HG03066 (cell line): ENCODE measurements at regions not wholly inside any gene's neighbourhood (a gene's known extent, or its start where the extent isn't known, plus 50 kb on each side); places are given as distances from the start of the nearest gene placed in this dataset.
"Not testable (repeated sequence)": the region's sequence is repeated elsewhere in the genome, so short reads cannot be mapped to it uniquely, and the experiment has no call there.

Experiments
- ATAC-seq: cut with Tn5 transposase; IDR thresholded peaks from one replicate; pipeline ENCODE4 v1.9.1; 2021; ENCODE audit warnings: low read depth; ENCODE audit not compliant: unreplicated experiment

DNA sequence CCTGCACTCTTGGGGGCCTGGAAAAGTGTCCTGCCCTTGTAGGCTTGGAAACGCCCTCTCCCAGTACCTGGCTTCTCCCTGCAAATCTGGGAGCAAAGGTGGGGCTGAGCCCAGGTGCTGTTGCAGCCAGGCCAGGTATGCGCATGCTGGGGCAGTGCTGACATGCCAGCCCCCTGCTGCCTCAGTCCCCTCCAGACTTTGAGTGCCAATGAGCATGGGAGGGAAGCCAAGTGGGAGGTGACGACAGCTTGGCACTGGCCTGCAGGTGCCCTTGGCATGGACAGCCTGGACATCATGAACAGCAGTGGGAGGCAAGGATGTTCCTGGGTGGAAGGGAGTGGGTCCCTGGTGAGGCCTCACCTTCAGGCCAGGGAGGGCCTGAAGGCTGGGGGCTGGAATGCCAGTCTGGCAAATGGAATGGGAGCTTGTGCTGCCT, 1494.4 kb upstream of the NUDT12 start:
- no peak for ATAC-seq

DNA sequence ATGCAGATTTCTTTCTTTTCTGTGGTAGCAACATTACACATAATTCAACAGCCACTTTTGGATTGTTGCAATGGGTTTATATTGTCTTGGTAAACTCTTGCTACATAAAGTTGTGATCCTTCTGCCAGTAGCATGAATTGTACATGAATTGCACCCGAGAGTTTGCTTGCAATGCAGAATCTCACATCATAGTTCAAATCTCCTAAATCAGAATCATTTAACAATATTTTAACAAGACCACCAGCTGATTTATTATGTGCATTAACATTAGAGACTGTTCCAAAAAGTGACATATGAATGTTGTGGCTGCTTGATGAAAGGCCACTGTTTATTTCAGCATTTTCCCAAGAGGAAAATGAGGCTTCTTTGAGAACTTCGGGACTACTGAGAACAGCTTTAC, 1491.8 kb upstream of the NUDT12 start:
- no peak for ATAC-seq

DNA sequence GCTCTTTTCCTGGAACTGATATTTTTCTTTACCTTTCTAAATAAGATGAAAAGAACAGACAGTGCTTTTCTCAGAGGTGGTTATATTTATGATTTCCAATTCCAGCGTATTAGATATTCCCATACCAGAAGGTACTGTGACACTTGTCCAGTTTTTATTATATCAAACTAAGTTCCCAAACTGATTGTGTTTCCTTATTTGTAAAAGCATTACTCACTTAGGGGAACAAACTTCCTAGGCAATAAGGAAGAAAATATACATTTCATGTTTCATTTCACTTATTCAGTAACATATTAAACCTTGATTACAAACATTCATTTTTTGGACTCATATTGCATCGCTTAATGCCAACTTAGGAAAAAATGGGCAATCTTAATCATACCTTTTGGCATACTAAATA, 1480.0 kb upstream of the NUDT12 start:
- ATAC-seq: no peak

DNA sequence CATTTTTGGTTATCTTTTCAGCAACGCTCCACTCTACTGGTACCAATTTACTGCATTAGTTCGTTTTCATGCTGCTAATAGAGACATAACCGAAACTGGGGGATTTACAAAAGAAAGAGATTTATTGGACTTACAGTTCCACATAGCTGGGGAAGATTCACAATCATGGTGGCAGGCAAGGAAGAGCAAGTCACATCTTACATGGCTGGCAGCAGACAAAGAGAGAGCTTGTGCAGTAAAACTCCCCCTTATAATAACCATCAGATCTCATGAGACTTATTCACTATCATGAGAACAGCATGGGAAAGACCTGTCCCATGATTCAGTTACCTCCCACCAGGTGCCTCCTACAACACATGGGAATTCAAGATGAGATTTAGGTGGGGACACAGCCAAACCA, 1474.2 kb upstream of the NUDT12 start:
- ATAC-seq: not testable (repeated sequence)

DNA sequence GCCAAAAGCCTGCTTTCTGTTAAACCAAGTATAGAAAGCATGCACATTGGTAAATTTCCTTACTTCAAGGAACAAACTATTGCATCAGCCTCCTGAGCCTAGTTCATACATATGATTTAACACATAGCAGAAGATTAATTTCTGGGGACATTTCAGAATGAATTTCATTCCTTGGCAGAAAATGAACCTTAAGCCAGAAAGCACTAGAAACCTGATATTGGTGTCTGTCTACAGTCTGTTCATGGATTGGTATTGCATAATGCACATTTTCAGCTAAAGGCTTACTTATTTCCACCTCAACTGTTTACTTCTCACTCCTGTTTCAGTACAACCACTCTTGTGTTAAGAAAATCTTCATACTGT, 1471.8 kb upstream of the NUDT12 start:
- ATAC-seq: no peak

DNA sequence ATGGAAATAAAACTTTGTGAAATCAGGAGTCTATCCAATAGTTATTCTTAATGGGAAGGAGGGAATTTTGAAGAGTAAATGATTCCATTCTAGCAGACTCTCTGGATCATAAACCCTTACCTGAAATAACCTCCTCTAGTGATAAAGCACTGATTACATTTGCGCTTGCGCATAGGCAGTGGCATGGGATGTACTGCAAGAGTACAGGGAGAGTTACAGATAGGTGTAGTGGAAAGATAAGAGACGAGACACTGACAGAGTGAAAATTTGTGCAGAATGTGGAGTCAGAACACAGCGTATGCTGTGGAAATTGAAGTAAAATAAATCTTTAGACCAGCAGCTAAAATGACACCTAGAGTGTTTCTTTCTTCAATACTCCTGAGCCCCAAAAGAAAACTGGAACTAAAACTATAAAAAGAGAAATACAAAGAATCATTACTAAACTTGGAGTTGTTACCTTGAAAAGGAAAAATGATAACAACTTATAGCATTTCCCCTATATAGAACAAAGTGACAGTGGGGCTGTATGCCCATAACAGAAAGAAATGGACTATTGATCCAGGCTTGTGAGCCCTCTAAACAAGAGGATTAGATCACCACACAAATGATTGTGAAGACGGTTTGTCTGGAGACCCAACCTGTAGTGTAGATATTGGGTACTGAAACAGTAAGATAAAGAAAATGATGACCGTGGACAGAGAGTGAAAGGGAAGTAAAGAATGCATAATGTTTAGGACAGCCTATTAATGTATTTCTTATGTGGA, 1471.2 kb upstream of the NUDT12 start:
- no peak for ATAC-seq

DNA sequence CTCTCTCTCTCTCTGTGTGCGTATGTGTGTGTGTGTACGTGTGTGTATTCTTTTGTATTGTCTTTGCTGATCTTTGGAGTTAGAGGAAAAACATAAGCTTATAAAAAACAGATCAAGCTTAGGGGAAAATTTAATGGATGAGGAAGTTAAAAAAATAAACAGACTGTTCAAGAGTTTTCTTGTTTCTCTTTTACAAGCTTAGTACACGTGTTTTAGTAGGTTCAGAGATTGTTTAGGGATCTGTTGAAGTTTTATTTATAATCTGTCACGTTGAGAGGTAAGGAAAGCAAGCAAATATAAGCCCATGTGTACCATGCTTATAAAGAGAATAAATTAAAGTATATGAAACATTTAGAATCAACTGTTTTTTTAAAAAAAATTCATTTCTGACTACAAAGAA, 1470.3 kb upstream of the NUDT12 start:
- no peak for ATAC-seq

DNA sequence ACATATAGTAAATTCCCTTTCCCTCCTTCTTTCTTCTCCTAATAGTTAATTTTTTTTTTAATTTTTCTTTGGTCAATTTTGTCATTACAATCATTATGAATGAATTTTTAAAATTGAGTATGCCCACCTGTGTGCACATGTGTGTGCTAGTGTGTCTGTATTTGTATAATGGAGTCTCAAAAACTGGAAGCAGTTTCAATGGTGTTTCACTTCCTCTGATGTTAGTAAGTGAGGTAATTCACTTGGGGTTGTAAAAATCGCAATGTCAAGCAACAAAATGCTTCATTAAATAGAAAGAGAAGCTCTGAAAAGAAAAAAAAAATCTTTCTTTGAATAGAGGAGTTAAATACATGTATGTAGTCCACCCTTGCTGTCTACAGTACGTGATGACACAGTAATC, 1467.6 kb upstream of the NUDT12 start:
- no peak for ATAC-seq

DNA sequence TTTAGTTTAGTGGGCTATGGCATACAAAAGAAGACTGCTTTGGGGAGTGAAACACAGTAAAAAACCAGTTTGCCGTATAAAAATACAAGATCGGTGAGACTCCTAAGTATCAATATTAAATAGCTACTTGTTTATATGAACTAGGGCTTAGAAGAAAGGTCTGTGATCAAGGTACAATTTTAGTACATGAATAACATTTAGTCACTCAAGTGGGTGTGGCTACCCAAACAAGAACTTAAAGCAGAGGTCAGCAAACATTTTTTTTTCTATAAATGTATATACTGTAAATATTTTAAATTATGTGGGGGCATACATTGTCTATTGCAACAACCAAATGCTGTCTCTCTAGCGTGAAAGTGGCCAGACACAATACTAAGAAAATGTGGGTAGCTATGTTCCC, 1452.5 kb upstream of the NUDT12 start:
- ATAC-seq: no peak

DNA sequence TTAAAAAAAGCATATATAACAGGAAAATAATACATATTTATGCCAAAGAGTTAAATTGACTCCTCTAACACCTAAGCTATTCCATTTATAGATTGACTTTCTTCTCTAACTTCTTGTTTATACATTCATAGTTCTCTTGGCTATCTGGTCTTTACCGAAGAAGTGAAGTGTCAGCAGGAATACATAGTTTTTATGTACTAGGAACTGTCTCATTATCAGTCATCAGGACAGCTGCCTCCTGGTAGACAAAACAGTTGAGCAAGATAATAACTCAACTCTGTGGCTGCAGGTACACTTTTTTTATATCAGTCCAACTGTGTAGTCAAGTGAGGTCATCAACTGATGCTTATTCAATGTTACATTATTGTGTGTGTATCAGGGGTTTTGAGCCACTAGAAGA, 1436.0 kb upstream of the NUDT12 start:
- ATAC-seq: no peak

DNA sequence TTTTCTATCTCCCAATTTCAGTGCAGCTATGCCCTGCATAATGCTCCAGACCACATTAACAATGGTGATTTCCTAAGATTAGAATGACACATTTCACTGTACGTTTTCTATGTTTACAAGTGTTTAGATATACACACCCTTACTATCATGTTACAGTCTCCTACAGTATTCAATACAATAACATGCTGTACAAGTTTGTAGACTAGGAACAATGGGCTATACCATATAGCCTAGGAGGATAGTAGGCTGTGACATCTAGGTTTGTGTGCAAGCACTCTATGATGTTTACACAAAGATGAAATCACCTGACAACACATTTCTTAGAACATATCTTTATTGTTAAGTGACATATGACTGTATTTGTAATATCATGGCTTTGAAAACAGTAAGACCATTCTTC, 1435.6 kb upstream of the NUDT12 start:
- ATAC-seq: no peak

DNA sequence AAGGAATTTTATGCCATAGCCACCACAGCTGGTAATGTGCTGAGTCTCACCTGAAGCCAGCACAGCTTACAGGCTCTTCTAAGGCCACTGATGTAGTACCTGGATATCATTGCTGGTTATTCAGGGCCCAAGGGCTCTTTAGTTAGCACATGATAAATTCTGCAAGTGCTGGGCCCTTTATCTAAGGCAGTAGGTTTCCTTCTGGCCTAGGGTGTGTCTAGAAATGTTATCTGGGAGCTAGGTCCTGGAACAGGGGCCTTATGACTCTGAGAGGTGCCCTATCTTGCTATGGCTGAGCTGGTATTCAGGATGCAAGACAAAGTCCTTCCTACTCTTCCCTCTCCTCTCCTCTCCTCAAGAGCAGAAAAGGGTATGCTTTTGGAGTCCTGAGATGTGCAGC, 1424.5 kb upstream of the NUDT12 start:
- ATAC-seq: no peak

DNA sequence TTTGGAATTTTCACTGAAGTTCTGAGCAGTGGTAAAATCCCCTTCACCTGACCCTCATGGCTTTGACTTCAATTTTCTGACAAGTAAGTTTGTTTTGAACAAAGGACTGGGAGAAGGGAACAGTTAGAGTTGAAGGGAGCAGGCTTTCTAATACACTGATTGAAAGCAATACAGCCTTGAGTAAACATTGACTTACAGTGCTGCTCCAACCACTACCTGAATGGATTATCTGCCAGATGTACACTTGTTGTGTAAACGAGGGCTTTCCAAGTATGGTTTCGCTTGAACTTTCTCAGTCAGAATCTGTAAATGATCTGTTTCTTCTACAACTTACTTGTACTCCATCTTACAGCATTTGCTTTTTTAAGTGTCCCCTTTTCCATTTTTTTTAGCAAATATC, 1414.9 kb upstream of the NUDT12 start:
- ATAC-seq: no peak

DNA sequence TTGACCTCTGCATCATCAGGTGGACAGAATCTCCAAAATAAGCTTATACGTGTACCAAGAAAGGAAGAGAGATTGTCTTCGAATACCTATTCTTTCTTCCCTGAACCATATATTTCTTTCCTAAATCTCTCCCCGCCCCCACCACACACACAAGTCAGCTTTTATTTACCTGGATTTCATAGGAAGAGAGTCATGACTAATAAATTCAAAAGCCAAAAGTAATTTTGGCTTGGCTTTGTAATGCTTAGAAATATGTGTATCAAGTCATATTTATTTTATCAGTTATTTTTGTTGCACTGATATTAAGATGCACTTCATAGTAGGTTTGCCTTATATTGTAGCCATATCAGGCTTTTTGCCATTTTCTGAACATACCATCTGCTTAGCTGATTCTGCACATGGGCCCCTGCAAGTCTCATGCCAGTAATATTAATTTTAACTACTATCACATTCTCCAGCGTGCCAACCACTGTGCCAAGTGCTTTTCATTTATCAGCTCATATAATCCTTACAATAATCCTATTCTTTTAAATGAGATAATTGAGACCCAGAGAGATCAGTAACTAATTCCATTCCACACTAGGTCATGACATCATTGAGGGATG, 1405.3 kb upstream of the NUDT12 start:
- no peak for ATAC-seq

DNA sequence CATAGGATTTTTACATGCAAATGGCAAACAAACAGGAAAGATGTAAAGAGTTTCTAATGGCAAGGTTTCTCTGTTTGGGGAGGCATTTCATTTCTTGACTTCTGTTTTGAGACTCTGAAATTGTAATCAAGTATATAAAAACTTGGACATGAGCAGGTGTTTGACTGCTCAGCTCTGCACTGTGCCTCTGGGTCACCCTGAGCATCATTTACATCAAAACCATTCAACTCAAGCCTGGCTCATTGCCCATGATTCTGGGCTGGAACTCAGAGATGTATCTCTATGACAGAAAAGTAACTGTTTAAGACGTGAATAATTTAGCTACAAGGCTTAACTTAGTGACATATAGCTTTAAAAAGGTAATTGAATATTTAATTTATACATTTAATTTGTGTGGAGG, 1402.4 kb upstream of the NUDT12 start:
- ATAC-seq: no peak

DNA sequence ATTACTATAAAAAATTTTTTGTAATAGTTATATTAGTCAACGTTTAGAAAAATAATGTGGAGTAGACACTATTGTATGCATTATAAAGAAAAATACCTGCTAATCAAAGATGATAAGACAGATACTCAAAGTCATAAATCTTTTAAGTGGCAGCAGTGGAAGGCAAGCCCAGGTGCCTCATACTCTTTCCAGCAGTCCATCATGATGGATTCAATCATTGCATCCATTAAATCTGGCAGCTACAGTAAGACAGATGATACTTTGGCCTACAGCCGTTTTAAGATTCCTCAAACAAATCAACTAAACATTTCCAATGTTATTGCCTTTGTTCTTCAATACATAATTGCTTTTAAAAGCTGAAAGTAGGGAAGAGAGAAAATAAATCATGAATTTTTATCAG, 1392.9 kb upstream of the NUDT12 start:
- ATAC-seq: no peak

DNA sequence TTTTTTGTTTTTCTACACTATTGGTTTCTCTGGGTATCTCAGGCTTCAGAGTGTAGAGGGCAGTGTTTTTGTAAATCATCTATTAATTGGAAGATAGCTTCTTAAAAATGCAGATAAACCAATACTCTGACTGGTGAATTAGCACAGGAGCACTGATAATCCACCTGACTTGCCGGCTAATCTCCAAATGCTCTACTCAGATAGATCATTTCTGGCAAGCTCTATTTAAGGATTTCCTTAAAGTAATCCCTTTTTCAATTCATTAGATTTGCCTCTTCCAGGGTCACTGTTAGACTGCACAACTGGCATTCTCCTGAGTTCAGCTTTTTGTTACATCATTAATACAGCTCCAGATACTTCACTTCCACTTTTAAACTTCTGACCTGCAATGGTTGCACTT, 1390.3 kb upstream of the NUDT12 start:
- no peak for ATAC-seq

DNA sequence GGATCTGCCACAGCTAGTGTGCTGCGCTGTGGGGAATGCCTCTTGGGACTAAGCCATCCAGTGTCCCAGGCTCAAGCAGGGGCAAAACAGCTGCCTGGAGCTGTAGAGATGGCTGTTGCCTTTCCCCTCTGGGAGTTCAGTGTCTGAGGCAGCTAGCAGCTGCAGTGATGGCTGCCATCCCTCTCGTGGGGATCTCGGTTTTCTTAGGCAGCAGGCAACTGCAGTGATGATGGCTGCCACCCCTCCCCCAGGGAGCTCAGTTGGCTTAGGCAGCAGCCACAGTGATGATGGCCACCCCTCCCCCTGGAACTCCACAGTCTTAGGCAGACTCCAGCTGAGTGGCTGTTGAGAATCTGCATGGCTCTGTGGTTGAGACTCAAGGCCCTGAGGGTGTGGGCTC, 1389.2 kb upstream of the NUDT12 start:
- ATAC-seq: no peak

DNA sequence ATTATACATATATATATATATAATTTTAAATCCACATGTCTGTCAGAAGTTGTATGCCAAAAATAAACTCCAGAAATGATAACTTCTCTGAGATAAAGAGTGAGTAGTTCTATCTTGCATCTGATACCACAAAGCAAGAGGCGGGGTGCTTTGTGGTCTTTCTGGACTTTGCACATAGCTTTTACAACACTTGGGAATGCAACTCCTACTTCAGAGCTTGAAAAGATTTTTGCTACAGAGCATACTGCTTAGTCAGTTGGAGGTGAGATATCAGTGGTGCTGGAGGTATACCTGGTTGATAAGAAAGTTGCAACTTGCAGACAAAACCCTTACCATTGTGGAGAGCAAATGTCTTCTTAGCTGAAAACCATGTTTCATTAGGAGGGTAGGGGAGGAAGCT, 1384.5 kb upstream of the NUDT12 start:
- ATAC-seq: no peak

DNA sequence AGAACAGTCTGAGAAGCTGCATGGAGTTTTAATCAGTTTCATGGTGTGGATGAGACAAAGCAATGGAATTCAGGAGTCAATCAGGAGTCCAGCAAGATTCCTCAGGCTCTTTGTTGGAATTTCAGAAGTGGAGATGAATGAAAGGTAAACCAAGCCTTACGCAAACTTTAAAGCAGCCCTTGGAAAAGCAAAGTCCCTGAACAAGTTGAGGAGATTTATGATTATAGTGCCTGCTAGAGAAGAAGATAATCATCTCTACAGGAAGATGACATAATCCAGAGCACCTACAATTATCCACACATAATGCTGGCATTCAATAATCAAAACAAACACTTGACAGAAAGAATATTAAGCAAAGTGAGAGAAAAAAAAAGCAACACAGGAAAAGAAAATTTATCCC, 1380.1 kb upstream of the NUDT12 start:
- no peak for ATAC-seq

DNA sequence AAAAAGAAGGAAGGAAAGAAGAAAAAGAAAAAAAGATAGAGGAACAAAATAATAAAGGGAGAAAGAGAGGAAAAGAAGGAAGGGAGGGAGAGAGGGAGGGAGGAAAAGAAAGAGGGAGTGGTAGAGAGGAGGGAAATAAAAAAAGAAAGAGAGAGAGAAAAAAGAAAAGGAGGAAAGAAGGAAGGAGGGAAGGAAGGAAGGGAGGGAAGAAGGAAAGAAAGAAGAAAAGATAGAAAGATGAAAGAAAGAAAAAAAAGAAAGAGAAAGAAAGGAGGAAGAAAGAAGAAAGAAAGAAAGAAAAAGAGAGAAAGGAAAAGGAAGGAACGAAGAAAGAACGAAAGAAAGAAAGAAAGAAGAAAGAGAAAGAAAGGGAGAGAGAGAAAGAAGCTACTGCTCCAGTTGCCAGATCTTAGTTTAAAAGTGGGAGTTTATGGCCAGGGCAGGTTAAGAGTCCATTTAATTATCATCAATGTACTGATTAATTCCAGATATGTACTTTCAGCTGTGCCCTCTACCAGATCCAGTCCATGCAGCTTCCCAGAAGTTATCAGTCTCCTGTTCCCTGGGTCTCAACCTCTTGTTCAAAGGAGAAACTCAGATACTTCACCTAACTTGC, 1378.5 kb upstream of the NUDT12 start:
- ATAC-seq: no peak

DNA sequence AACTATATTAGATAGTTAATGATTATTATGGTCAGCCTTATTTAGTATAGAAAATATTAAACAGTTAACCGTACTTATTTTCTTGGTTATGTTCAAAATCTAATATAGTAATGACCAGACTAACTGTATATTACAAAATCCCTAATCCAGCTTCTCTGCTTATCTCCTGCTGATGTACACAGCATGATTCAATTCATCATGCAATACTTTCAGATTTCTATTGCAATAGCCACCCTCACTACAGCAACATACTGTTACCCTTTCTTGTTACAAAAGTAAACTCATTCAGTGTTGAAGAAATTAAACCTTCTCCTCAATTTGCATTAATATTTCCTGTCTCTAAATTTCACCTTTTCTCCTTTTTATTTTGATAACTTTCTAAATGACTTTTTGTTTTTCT, 1375.0 kb upstream of the NUDT12 start:
- ATAC-seq: no peak
